PC-9 (cell line): ENCODE measurements at regions not wholly inside any gene's neighbourhood (a gene's known extent, or its start where the extent isn't known, plus 50 kb on each side); places are given as distances from the start of the nearest gene placed in this dataset.

ENCODE experiments used
- BruUV-seq: library from RNA; stranded (reverse); fragments of 400-500 nt; replicated peaks from 2 replicates; lab custom pipeline; 2021; lab: Mats Ljungman, UMichigan
- CTCF ChIA-PET: fragments of 300-600 bp; sonication (Branson Sonifier 250); formaldehyde crosslinking; loops from one replicate; lab custom pipeline; 2022; ENCODE audit warnings: antibody characterized with exemption; lab: Charles Lee
- POLR2A ChIA-PET: fragments of 300-600 bp; sonication (Branson Sonifier 250); formaldehyde crosslinking; loops from one replicate; lab custom pipeline; 2022; ENCODE audit warnings: antibody characterized with exemption; ENCODE audit not compliant: unreplicated experiment; lab: Charles Lee
- DNase-seq, 2 experiments: peaks; one replicate each; pipeline versions ENCODE4 v3.0.0 to v3.0.0-alpha.2; 2015 to 2022; ENCODE audit warnings: mixed read lengths in 1 of 2
- H2AFZ ChIP-seq: fragments of 200-600 bp; sonication (generic); 2 replicates; pipeline ENCODE4 v1.8.1; 2017; ENCODE audit warnings: antibody characterized with exemption
- H3F3A ChIP-seq: fragments of 200-600 bp; sonication (generic); 2 replicates; pipeline ENCODE4 v1.8.1; 2017; ENCODE audit warnings: antibody characterized with exemption, mild to moderate bottlenecking, low read depth; ENCODE audit not compliant: insufficient read depth
- H3K27ac ChIP-seq: fragments of 200-600 bp; sonication (generic); 2 replicates; pipeline ENCODE4 v1.6.1; 2016; ENCODE audit warnings: mixed run types
- H3K27me3 ChIP-seq: fragments of 200-600 bp; sonication (generic); 2 replicates; pipeline ENCODE4 v1.6.1; 2016; ENCODE audit warnings: low read depth, mixed run types; ENCODE audit not compliant: insufficient read depth
- H3K36me3 ChIP-seq: fragments of 200-600 bp; sonication (generic); 2 replicates; pipeline ENCODE4 v1.6.1; 2016; ENCODE audit warnings: low read depth, mixed run types
- H3K4me1 ChIP-seq: fragments of 200-600 bp; sonication (generic); replicated peaks from 2 replicates; pipeline ENCODE4 v1.6.1; 2016; ENCODE audit warnings: mixed run types; ENCODE audit not compliant: insufficient read depth
- H3K4me2 ChIP-seq: fragments of 200-600 bp; sonication (generic); 2 replicates; pipeline ENCODE4 v1.6.1; 2017; ENCODE audit warnings: mixed run types
- H3K4me3 ChIP-seq: fragments of 200-600 bp; sonication (generic); 2 replicates; pipeline ENCODE4 v1.6.1; 2016; ENCODE audit warnings: mixed run types
- H3K79me2 ChIP-seq: fragments of 200-600 bp; sonication (generic); 2 replicates; pipeline ENCODE4 v1.6.1; 2017; ENCODE audit warnings: low read depth, mixed run types
- H3K9me2 ChIP-seq: fragments of 200-600 bp; sonication (generic); 2 replicates; pipeline ENCODE4 v1.8.1; 2017; ENCODE audit warnings: mild to moderate bottlenecking; ENCODE audit not compliant: insufficient read depth
- H3K9me3 ChIP-seq: fragments of 200-600 bp; sonication (generic); 2 replicates; pipeline ENCODE4 v1.8.1; 2016; ENCODE audit warnings: low read depth; ENCODE audit not compliant: insufficient read depth
- H4K20me1 ChIP-seq: fragments of 200-600 bp; sonication (generic); 2 replicates; pipeline ENCODE4 v1.8.1; 2017; ENCODE audit not compliant: insufficient read depth
- EZH2 ChIP-seq: fragments of 200-600 bp; sonication (generic); IDR thresholded peaks from 2 replicates; pipeline ENCODE4 v1.8.0; 2017; ENCODE audit warnings: antibody characterized with exemption, low read depth
- intact Hi-C: fragments of 100-400 bp; cut with micrococcal nuclease; formaldehyde crosslinking; loops from one replicate; pipeline ENCODE4 v1.10.0; 2022; ENCODE audit not compliant: unreplicated experiment
- TF ChIP-seq, protein P1 (sequence below): fragments of 200-600 bp; sonication (generic); conservative IDR thresholded peaks from 2 replicates; pipeline ENCODE4 v1.6.1; 2017; ENCODE audit warnings: mixed run types, antibody characterized with exemption, mild to moderate bottlenecking, moderate library complexity

DNA sequence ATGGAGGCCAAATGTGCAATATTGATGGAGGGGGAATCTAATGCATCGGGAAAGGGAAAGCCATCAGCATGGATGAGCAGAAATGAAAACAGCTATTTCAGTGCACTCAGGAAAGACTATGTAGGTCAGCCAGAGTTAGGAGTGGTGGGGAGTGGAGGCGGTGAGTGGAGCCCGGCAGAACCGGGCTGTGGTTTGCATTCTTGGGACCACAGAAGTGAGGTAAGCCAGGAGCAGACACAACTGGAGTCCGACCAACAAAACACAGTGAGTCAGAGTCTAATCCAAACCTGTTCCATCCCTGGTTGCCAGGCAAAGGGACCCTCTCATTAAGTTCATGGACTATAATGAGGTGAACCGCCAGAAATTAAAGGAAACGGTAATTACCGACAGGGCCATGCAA is 61.1 kb upstream of the RAB12 start:
- no peak overlapping the region for H3K4me2 ChIP-seq
- no TSS peak for BruUV-seq
- no peaks in the 10 kb centered on the region for H3F3A ChIP-seq
- H3K4me1 ChIP-seq, result no peaks in the 10 kb centered on the region
- no peak for DNase-seq
- H4K20me1 ChIP-seq, result no peaks in the 10 kb centered on the region
- no peaks in the 10 kb centered on the region for H3K9me2 ChIP-seq
- no peaks in the 10 kb centered on the region for H3K9me3 ChIP-seq
- TF ChIP-seq, protein P1, sequence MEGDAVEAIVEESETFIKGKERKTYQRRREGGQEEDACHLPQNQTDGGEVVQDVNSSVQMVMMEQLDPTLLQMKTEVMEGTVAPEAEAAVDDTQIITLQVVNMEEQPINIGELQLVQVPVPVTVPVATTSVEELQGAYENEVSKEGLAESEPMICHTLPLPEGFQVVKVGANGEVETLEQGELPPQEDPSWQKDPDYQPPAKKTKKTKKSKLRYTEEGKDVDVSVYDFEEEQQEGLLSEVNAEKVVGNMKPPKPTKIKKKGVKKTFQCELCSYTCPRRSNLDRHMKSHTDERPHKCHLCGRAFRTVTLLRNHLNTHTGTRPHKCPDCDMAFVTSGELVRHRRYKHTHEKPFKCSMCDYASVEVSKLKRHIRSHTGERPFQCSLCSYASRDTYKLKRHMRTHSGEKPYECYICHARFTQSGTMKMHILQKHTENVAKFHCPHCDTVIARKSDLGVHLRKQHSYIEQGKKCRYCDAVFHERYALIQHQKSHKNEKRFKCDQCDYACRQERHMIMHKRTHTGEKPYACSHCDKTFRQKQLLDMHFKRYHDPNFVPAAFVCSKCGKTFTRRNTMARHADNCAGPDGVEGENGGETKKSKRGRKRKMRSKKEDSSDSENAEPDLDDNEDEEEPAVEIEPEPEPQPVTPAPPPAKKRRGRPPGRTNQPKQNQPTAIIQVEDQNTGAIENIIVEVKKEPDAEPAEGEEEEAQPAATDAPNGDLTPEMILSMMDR, result no peak
- no peak for TF ChIP-seq EZH2
- CTCF ChIA-PET, result no interaction called here
- POLR2A ChIA-PET, result no interaction called here
- H3K27me3 ChIP-seq, result peaks cover 37% of the 10 kb centered on the region; the same call in 1 of the 2 replicates
- no peaks in the 10 kb centered on the region for H3K79me2 ChIP-seq
- no peak overlapping the region for H2AFZ ChIP-seq
- intact Hi-C loops, result no loop called here
- H3K4me3 ChIP-seq, result no peak overlapping the region
- no peak overlapping the region for H3K27ac ChIP-seq
- no peaks in the 10 kb centered on the region for H3K36me3 ChIP-seq

DNA sequence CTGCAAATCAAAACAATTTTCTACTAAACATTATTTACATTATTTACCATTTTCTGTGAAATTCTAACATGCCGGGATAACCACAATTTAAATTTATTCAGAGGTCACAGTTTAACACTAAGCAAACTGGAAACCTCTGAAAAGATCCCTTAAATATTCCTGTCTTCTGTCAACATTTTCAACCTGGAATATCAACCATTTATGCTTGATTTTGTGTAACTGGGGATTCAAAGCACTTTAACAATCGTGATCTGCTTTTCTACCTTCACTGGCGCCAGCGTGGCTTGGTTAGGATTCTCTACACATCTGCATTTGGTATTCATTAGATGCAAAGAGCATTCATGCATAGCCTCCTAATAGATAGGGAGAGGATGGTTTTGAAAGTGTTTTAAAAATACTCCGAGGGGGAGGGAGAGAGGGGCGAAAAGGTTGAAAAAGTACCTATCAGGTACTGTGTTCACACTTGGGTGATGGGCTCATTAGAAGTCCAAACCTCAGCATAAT is 59.9 kb upstream of the RAB12 start:
- no peaks in the 10 kb centered on the region for H3K9me2 ChIP-seq
- H3K4me1 ChIP-seq, result no peaks in the 10 kb centered on the region
- no peaks in the 10 kb centered on the region for H3K79me2 ChIP-seq
- H3K27me3 ChIP-seq, result peaks cover 32% of the 10 kb centered on the region; the same call in 1 of the 2 replicates
- no peak overlapping the region for H3K27ac ChIP-seq
- H2AFZ ChIP-seq, result no peak overlapping the region
- H3K36me3 ChIP-seq, result no peaks in the 10 kb centered on the region
- no peaks in the 10 kb centered on the region for H3K9me3 ChIP-seq
- CTCF ChIA-PET, result no interaction called here
- H3K4me2 ChIP-seq, result no peak overlapping the region
- POLR2A ChIA-PET, result no interaction called here
- no peak for TF ChIP-seq EZH2
- TF ChIP-seq, protein P1, result no peak
- H3F3A ChIP-seq, result no peaks in the 10 kb centered on the region
- H4K20me1 ChIP-seq, result no peaks in the 10 kb centered on the region
- no peak for DNase-seq
- intact Hi-C loops, result no loop called here
- no peak overlapping the region for H3K4me3 ChIP-seq
- BruUV-seq, result no TSS peak

DNA sequence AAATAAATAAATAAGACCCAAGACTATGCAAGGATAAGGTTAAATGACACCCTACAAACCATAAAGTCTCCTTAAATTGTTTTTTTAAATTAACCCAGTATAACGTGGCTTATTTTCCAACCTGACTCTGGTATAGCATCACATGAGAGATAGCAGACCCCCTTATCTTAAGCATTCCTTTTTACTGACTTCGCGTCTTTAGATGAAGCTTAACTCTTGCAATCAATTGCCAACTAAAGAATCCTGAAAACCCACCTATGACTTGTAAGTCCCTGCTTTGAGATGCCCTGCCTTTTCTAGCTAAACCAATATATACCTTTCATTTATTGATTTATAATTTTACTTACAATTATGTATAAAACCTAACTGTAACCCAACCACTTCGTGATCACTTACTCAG is 57.1 kb upstream of the RAB12 start:
- CTCF ChIA-PET, result no interaction called here
- no peaks in the 10 kb centered on the region for H3K4me1 ChIP-seq

More for the DNA sequence above, 57.1 kb upstream of the RAB12 start:
- Histone ChIP-seq H3K4me2 (no peak overlapping the region), H2AFZ (no peak overlapping the region), H3K4me3 (no peak overlapping the region), H3K27me3 (peaks cover 17% of the 10 kb centered on the region), H3K27ac (no peak overlapping the region), H3K9me2 (no peaks in the 10 kb centered on the region), H4K20me1 (no peaks in the 10 kb centered on the region), H3K79me2 (no peaks in the 10 kb centered on the region), H3F3A (no peaks in the 10 kb centered on the region), H3K9me3 (no peaks in the 10 kb centered on the region), H3K36me3 (no peaks in the 10 kb centered on the region)
- intact Hi-C loops, result no loop called here
- no peak for TF ChIP-seq EZH2
- TF ChIP-seq, protein P1, result no peak
- POLR2A ChIA-PET, result no interaction called here
- BruUV-seq, result no TSS peak
- DNase-seq, result no peak
